Brain microvascular endothelial cell (primary cell): ENCODE measurements at regions not wholly inside any gene's neighbourhood (a gene's known extent, or its start where the extent isn't known, plus 50 kb on each side); places are given as distances from the start of the nearest gene placed in this dataset.
"Not testable (repeated sequence)": the region's sequence is repeated elsewhere in the genome, so short reads cannot be mapped to it uniquely, and the experiment has no call there.

Source experiments
- DNase-seq: peaks from one replicate; pipeline ENCODE4 v3.0.0-alpha.2; 2020
- H3K27ac ChIP-seq: fragments of 250-450 bp; sonication (Bioruptor Pico); 2 replicates; pipeline ENCODE4 v1.5.1; 2020; ENCODE audit warnings: mild to moderate bottlenecking, moderate library complexity
- H3K27me3 ChIP-seq: fragments of 250-450 bp; sonication (Bioruptor Pico); replicated peaks from 2 replicates; pipeline ENCODE4 v1.5.1; 2020; ENCODE audit warnings: mild to moderate bottlenecking
- H3K36me3 ChIP-seq: fragments of 250-450 bp; sonication (Bioruptor Pico); replicated peaks from 2 replicates; pipeline ENCODE4 v1.5.1; 2020; ENCODE audit warnings: mild to moderate bottlenecking
- H3K4me3 ChIP-seq: 2 replicates; pipeline ENCODE4 v1.5.1; 2011; ENCODE audit warnings: low read depth, mild to moderate bottlenecking, control low read depth, low read length, moderate library complexity
- CTCF ChIP-seq: IDR thresholded peaks from 2 replicates; pipeline ENCODE4 v1.5.1; 2011; ENCODE audit warnings: low read depth, mild to moderate bottlenecking, moderate library complexity, low read length, control low read depth, inconsistent platforms; ENCODE audit errors: missing control alignments
- in situ Hi-C: cut with HindIII; loops from 2 replicates; pipeline ENCODE4 v1.10.0; 2017; ENCODE audit warnings: low sequenced_read_pairs, low pct_ligation_motif_present

GRCh38 chr6:81366972-81367371 is 385.5 kb downstream of the TENT5A start:
- no peak for DNase-seq
- Histone ChIP-seq H3K4me3 (no peak overlapping the region), H3K27ac (no peak overlapping the region), H3K36me3 (no peaks in the 10 kb centered on the region), H3K27me3 (no peaks in the 10 kb centered on the region)
- in situ Hi-C loops: no loop called here
- no peak for TF ChIP-seq CTCF

GRCh38 chr6:81362246-81362645 is 390.2 kb downstream of the TENT5A start:
- no peaks in the 10 kb centered on the region for H3K27me3 ChIP-seq

GRCh38 chr6:81353262-81353661 is 399.2 kb downstream of the TENT5A start:
- in situ Hi-C loops: no loop called here
- no peaks in the 10 kb centered on the region for H3K27me3 ChIP-seq
- H3K36me3 ChIP-seq: no peaks in the 10 kb centered on the region
- no peak for TF ChIP-seq CTCF
- H3K4me3 ChIP-seq: no peak overlapping the region
- no peak for DNase-seq
- no peak overlapping the region for H3K27ac ChIP-seq

More at GRCh38 chr6:81362246-81362645, 390.2 kb downstream of the TENT5A start:
- Histone ChIP-seq H3K4me3 (no peak overlapping the region), H3K36me3 (no peaks in the 10 kb centered on the region), H3K27ac (no peak overlapping the region)
- peak; percentile 1 for DNase-seq
- in situ Hi-C loops: no loop called here
- no peak for TF ChIP-seq CTCF

GRCh38 chr6:81344026-81344425 is 408.5 kb downstream of the TENT5A start:
- H3K36me3 ChIP-seq, H3K4me3 ChIP-seq, H3K27me3 ChIP-seq, in situ Hi-C loops, DNase-seq, H3K27ac ChIP-seq: not testable (repeated sequence)

- Histone ChIP-seq H3K27me3 (no peaks in the 10 kb centered on the region), H3K27ac (no peak overlapping the region), H3K4me3 (no peak overlapping the region), H3K36me3 (no peaks in the 10 kb centered on the region)
- no peak for DNase-seq
- in situ Hi-C loops: no loop called here
- no peak for TF ChIP-seq CTCF
Measured at GRCh38 chr6:81340946-81341345, 411.5 kb downstream of the TENT5A start.

- H3K27ac ChIP-seq: no peak overlapping the region
- H3K4me3 ChIP-seq: no peak overlapping the region
- in situ Hi-C loops: no loop called here
- H3K27me3 ChIP-seq: no peaks in the 10 kb centered on the region
- no peak for TF ChIP-seq CTCF
- peak; percentile 8 for DNase-seq
- no peaks in the 10 kb centered on the region for H3K36me3 ChIP-seq
Measured at GRCh38 chr6:81331526-81331925, 421.0 kb downstream of the TENT5A start.

- no peaks in the 10 kb centered on the region for H3K27me3 ChIP-seq
- H3K27ac ChIP-seq: no peak overlapping the region
- no peak for TF ChIP-seq CTCF
- no peaks in the 10 kb centered on the region for H3K36me3 ChIP-seq
- DNase-seq: no peak
- H3K4me3 ChIP-seq: no peak overlapping the region
- in situ Hi-C loops: no loop called here
Measured at GRCh38 chr6:81328700-81329099, 423.8 kb downstream of the TENT5A start.
